HEK293 (cell line): ENCODE measurements at regions not wholly inside any gene's neighbourhood (a gene's known extent, or its start where the extent isn't known, plus 50 kb on each side); places are given as distances from the start of the nearest gene placed in this dataset.

Source experiments
- CTCF ChIP-seq: fragments of 450-650 bp; formaldehyde crosslinking; IDR thresholded peaks from 2 replicates; pipeline ENCODE4 v1.5.1; 2016; ENCODE audit warnings: missing biosample characterization, missing genetic modification characterization
- REST ChIP-seq: fragments of 450-650 bp; formaldehyde crosslinking; IDR thresholded peaks from 2 replicates; pipeline ENCODE4 v1.5.1; 2016; ENCODE audit warnings: missing biosample characterization, missing genetic modification characterization
- ZBTB26 ChIP-seq: fragments of 450-650 bp; formaldehyde crosslinking; optimal IDR thresholded peaks from 2 replicates; pipeline ENCODE3; 2016; ENCODE audit warnings: missing biosample characterization, mild to moderate bottlenecking, missing genetic modification characterization
- ZNF138 ChIP-seq: fragments of 450-650 bp; formaldehyde crosslinking; IDR thresholded peaks from 2 replicates; pipeline ENCODE4 v1.5.1; 2016; ENCODE audit warnings: missing biosample characterization, missing genetic modification characterization, borderline replicate concordance
- ZNF473 ChIP-seq: fragments of 450-650 bp; formaldehyde crosslinking; IDR thresholded peaks from 2 replicates; pipeline ENCODE4 v1.5.1; 2017; ENCODE audit warnings: missing biosample characterization, missing genetic modification characterization
- ZNF518A ChIP-seq: fragments of 450-650 bp; formaldehyde crosslinking; conservative IDR thresholded peaks from 2 replicates; pipeline ENCODE4 v1.5.1; 2016; ENCODE audit warnings: low read depth, missing biosample characterization, missing genetic modification characterization
- ZNF549 ChIP-seq: fragments of 450-650 bp; IDR thresholded peaks from 2 replicates; pipeline ENCODE4 v1.5.1; 2018; ENCODE audit warnings: missing biosample characterization, missing genetic modification characterization, mild to moderate bottlenecking, inconsistent platforms, moderate library complexity
- ZNF660 ChIP-seq: fragments of 450-650 bp; IDR thresholded peaks from 2 replicates; pipeline ENCODE4 v1.5.1; 2018; ENCODE audit warnings: missing biosample characterization, mild to moderate bottlenecking, missing genetic modification characterization
- ZNF707 ChIP-seq: fragments of 450-650 bp; formaldehyde crosslinking; IDR thresholded peaks from 2 replicates; pipeline ENCODE4 v1.5.1; 2016; ENCODE audit warnings: missing biosample characterization, missing genetic modification characterization

- TF ChIP-seq ZNF473 (tag by site-specific recombination) (no peak), CTCF (no peak), REST (tag by site-specific recombination) (no peak), ZNF660 (tag by site-specific recombination) (no peak), ZNF518A (tag by site-specific recombination) (no peak), ZBTB26 (tag by site-specific recombination) (no peak), ZNF707 (tag by site-specific recombination) (no peak), ZNF138 (tag by site-specific recombination) (no peak), ZNF549 (no peak)
Measured at GRCh38 chr4:62644372-62644771, 1444.2 kb downstream of the ADGRL3 start.
